ENCODE measurements at regions not wholly inside any gene's neighbourhood (a gene's known extent, or its start where the extent isn't known, plus 50 kb on each side); places are given as distances from the start of the nearest gene placed in this dataset.

- H3F3A ChIP-seq (ENCODE audit: insufficient read depth): no peaks in the 10 kb centered on the region
- H4K20me1 ChIP-seq (ENCODE audit: low read depth, low read length): no peaks in the 10 kb centered on the region
- H3K27ac ChIP-seq (ENCODE audit: low read depth, low read length): no peak overlapping the region
- no peak overlapping the region for H2AFZ ChIP-seq (ENCODE audit: low read depth, low read length, severe bottlenecking)
- H3K9me3 ChIP-seq (ENCODE audit: insufficient read depth, low read length): no peaks in the 10 kb centered on the region
- H3K36me3 ChIP-seq (ENCODE audit: low read length): no peaks in the 10 kb centered on the region
- H3K4me3 ChIP-seq (ENCODE audit: insufficient read depth, low read length, poor library complexity, severe bottlenecking): no peak overlapping the region
- no peaks in the 10 kb centered on the region for H3K9me2 ChIP-seq (replicated peaks; ENCODE audit: insufficient read depth, low read length)
- H3K4me2 ChIP-seq (ENCODE audit: low read depth, low read length, poor library complexity, severe bottlenecking): no peak overlapping the region
- TF ChIP-seq EZH2phosphoT487 (conservative IDR thresholded peaks at IDR 0.05; ENCODE audit: low read length) (no peak), CTCF (IDR thresholded peaks at IDR 0.05; ENCODE audit: insufficient read depth, low read length, poor library complexity, severe bottlenecking) (no peak)
- H3K79me2 ChIP-seq (ENCODE audit: insufficient read depth, low read length): no peaks in the 10 kb centered on the region
- H3K9ac ChIP-seq (ENCODE audit: low read length): no peak overlapping the region
- H3K27me3 ChIP-seq (ENCODE audit: low read length): no peaks in the 10 kb centered on the region
Measured at GRCh38 chr1:60470246-60470645, 396.7 kb upstream of the C1orf87 start.

- no peak overlapping the region for H3K9ac ChIP-seq (ENCODE audit: low read length)
- H3K27ac ChIP-seq (ENCODE audit: low read depth, low read length): no peak overlapping the region
- H3K79me2 ChIP-seq (ENCODE audit: insufficient read depth, low read length): no peaks in the 10 kb centered on the region
- H3K36me3 ChIP-seq (ENCODE audit: low read length): no peaks in the 10 kb centered on the region
- no peaks in the 10 kb centered on the region for H3K9me2 ChIP-seq (replicated peaks; ENCODE audit: insufficient read depth, low read length)
- no peaks in the 10 kb centered on the region for H3K9me3 ChIP-seq (ENCODE audit: insufficient read depth, low read length)
- H3F3A ChIP-seq (ENCODE audit: insufficient read depth): no peaks in the 10 kb centered on the region
- no peaks in the 10 kb centered on the region for H4K20me1 ChIP-seq (ENCODE audit: low read depth, low read length)
- TF ChIP-seq CTCF (IDR thresholded peaks at IDR 0.05; ENCODE audit: insufficient read depth, low read length, poor library complexity, severe bottlenecking) (no peak), EZH2phosphoT487 (conservative IDR thresholded peaks at IDR 0.05; ENCODE audit: low read length) (no peak)
- H3K4me2 ChIP-seq (ENCODE audit: low read depth, low read length, poor library complexity, severe bottlenecking): no peak overlapping the region
- no peaks in the 10 kb centered on the region for H3K27me3 ChIP-seq (ENCODE audit: low read length)
- no peak overlapping the region for H2AFZ ChIP-seq (ENCODE audit: low read depth, low read length, severe bottlenecking)
- H3K4me3 ChIP-seq (ENCODE audit: insufficient read depth, low read length, poor library complexity, severe bottlenecking): no peak overlapping the region
Measured at GRCh38 chr1:60463786-60464185, 390.2 kb upstream of the C1orf87 start.

GRCh38 chr1:60463146-60463545, 389.6 kb upstream of the C1orf87 start:
- Histone ChIP-seq H3K9ac (ENCODE audit: low read length) (no peak overlapping the region), H3K4me3 (ENCODE audit: insufficient read depth, low read length, poor library complexity, severe bottlenecking) (no peak overlapping the region), H3K36me3 (ENCODE audit: low read length) (no peaks in the 10 kb centered on the region), H3K27ac (ENCODE audit: low read depth, low read length) (no peak overlapping the region), H3K4me2 (ENCODE audit: low read depth, low read length, poor library complexity, severe bottlenecking) (no peak overlapping the region), H3K9me2 (replicated peaks; ENCODE audit: insufficient read depth, low read length) (no peaks in the 10 kb centered on the region), H3K27me3 (ENCODE audit: low read length) (no peaks in the 10 kb centered on the region), H3K9me3 (ENCODE audit: insufficient read depth, low read length) (no peaks in the 10 kb centered on the region), H3F3A (ENCODE audit: insufficient read depth) (no peaks in the 10 kb centered on the region), H2AFZ (ENCODE audit: low read depth, low read length, severe bottlenecking) (no peak overlapping the region), H4K20me1 (ENCODE audit: low read depth, low read length) (no peaks in the 10 kb centered on the region), H3K79me2 (ENCODE audit: insufficient read depth, low read length) (no peaks in the 10 kb centered on the region)
- no peak for TF ChIP-seq CTCF (IDR thresholded peaks at IDR 0.05; ENCODE audit: insufficient read depth, low read length, poor library complexity, severe bottlenecking)
- TF ChIP-seq EZH2phosphoT487 (conservative IDR thresholded peaks at IDR 0.05; ENCODE audit: low read length): no peak

Measured in SU-DHL-6 (cell line).